ENCODE measurements at regions not wholly inside any gene's neighbourhood (a gene's known extent, or its start where the extent isn't known, plus 50 kb on each side); places are given as distances from the start of the nearest gene placed in this dataset.

DNA sequence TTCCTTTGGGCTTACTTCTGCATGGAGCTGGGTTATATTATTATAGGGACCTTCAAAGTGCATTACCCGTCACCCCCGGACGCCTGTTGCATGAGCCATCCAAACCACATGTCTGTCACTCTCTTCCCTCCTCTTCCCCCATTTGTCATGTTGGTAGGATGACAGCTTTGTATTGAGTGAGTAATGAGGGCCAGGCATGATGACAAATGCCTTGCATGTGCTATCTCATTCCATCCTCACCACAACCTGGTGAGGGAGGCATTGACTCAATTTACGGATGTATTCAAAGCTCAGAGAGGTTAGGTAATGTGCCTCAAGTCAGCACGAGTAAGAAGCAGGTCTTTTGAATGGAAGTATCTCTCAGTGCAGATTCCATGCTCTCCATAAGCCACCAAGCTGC lies 510.5 kb upstream of the TNP1 start:
- peak; percentile 83 to 91 for DNase-seq
- Histone ChIP-seq H3K36me3 (ENCODE audit: control insufficient read depth in 1 of 2, insufficient read depth in 2 of 2, low read length in 2 of 2) (no peaks in the 10 kb centered on the region), H2BK5ac (ENCODE audit: low read depth, low read length, poor library complexity) (no peak overlapping the region), H3K4me2 (ENCODE audit: low read length) (no peak overlapping the region), H3K4me3 (ENCODE audit: low read depth, low read length) (no peak overlapping the region), H2AK5ac (ENCODE audit: low read length) (no peak overlapping the region), H4K91ac (ENCODE audit: low read depth, low read length) (no peak overlapping the region), H3K14ac (ENCODE audit: low read length) (no peak overlapping the region), H3K27ac (ENCODE audit: low read depth, low read length) (no peak overlapping the region), H3K79me2 (ENCODE audit: control insufficient read depth, insufficient read depth, low read length, poor library complexity) (peaks cover 5% of the 10 kb centered on the region), H3K9ac (ENCODE audit: low read length) (no peak overlapping the region), H2BK12ac (ENCODE audit: low read length) (no peak overlapping the region), H3K27me3 (ENCODE audit: insufficient read depth, low read length) (no peaks in the 10 kb centered on the region), H3K4ac (ENCODE audit: low read depth, low read length) (no peak overlapping the region), H3K4me1 (ENCODE audit: control insufficient read depth in 1 of 2, insufficient read depth in 2 of 2, low read length in 2 of 2) (peaks cover 15 to 31% of the 10 kb centered on the region in 2 experiments), H3K9me3 (ENCODE audit: insufficient read depth, low read depth, low read length) (no peaks in the 10 kb centered on the region), H2BK120ac (ENCODE audit: insufficient read depth, low read length, poor library complexity) (no peak overlapping the region), H2AFZ (ENCODE audit: insufficient read depth, low read length, poor library complexity) (no peak overlapping the region), H4K12ac (ENCODE audit: low read depth, low read length) (no peak overlapping the region), H3K18ac (ENCODE audit: low read length) (no peak overlapping the region), H3K79me1 (ENCODE audit: low read length) (peaks cover 23% of the 10 kb centered on the region), H4K8ac (ENCODE audit: low read depth, low read length) (no peak overlapping the region), H3K23ac (ENCODE audit: low read length) (no peak overlapping the region)
- WGBS (ENCODE audit: extremely low coverage, insufficient coverage, insufficient read length): no CpG with 5 or more reads among the region's 5 CpGs

DNA sequence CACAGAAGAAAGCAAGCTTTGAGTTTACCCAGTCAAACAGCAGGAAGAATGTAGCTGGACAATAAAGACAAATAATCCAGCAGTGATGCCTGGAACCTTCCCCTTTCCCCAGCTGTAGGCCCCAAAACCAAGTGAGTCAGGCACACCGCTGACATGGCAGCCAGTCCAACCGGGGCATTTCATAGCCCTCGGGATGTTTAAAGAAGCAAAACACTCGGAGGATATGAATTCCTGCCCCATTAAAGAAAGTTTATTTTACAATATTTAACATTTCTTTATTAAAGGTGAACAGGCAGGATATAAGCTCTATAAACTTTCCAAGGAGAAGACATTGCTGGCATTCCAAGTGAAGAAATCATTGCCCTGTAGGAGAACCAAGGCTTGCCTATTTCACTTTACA lies 507.6 kb upstream of the TNP1 start:
- H3K14ac ChIP-seq (ENCODE audit: low read length): peak overlapping the region; percentile 63
- no peaks in the 10 kb centered on the region for H3K9me3 ChIP-seq (ENCODE audit: insufficient read depth, low read depth, low read length)
- H3K27me3 ChIP-seq (ENCODE audit: insufficient read depth, low read length): no peaks in the 10 kb centered on the region
- no peak overlapping the region for H3K4me3 ChIP-seq (ENCODE audit: low read depth, low read length)
- no peak for DNase-seq
- no peak overlapping the region for H2AFZ ChIP-seq (ENCODE audit: insufficient read depth, low read length, poor library complexity)
- peak overlapping the region; percentile 81 for H4K8ac ChIP-seq (ENCODE audit: low read depth, low read length)
- peaks cover 15 to 28% of the 10 kb centered on the region in 2 experiments for H3K4me1 ChIP-seq (ENCODE audit: control insufficient read depth in 1 of 2, insufficient read depth in 2 of 2, low read length in 2 of 2)
- no peak overlapping the region for H3K4ac ChIP-seq (ENCODE audit: low read depth, low read length)
- no peak overlapping the region for H2AK5ac ChIP-seq (ENCODE audit: low read length)
- peaks cover 24% of the 10 kb centered on the region for H3K79me1 ChIP-seq (ENCODE audit: low read length)
- no peak overlapping the region for H3K9ac ChIP-seq (ENCODE audit: low read length)
- H4K91ac ChIP-seq (ENCODE audit: low read depth, low read length): peak overlapping the region; percentile 99
- H3K79me2 ChIP-seq (ENCODE audit: control insufficient read depth, insufficient read depth, low read length, poor library complexity): peaks cover 5% of the 10 kb centered on the region
- H2BK5ac ChIP-seq (ENCODE audit: low read depth, low read length, poor library complexity): peak overlapping the region; percentile 92
- peak overlapping the region; percentile 89 for H3K18ac ChIP-seq (ENCODE audit: low read length)
- H3K27ac ChIP-seq (ENCODE audit: low read depth, low read length): peak overlapping the region; percentile 94
- no peak overlapping the region for H3K4me2 ChIP-seq (ENCODE audit: low read length)
- H2BK12ac ChIP-seq (ENCODE audit: low read length): no peak overlapping the region
- H3K23ac ChIP-seq (ENCODE audit: low read length): no peak overlapping the region
- peak overlapping the region; percentile 98 for H2BK120ac ChIP-seq (ENCODE audit: insufficient read depth, low read length, poor library complexity)
- H3K36me3 ChIP-seq (ENCODE audit: control insufficient read depth in 1 of 2, insufficient read depth in 2 of 2, low read length in 2 of 2): no peaks in the 10 kb centered on the region
- no peak overlapping the region for H4K12ac ChIP-seq (ENCODE audit: low read depth, low read length)
- WGBS (ENCODE audit: extremely low coverage, insufficient coverage, insufficient read length): no CpG with 5 or more reads among the region's 4 CpGs

DNA sequence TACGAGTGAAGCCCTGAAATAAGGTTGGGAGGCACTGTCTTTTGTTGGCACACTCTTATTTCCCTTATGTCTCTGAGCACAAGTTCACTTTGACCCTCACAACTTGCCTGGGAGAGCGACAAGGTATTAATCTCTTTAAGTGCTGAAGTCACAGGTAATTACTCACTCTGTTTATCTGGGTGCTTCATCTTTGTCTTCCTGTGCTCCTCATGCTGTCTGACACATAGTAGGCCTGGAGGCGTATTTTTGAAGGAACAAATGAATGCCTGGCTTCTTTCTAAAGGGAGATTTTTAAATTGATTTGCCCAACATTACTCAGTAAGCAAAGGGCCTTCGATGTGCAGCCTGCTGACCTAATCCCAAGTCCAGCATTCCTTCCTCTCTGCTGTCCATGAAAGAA lies 507.1 kb upstream of the TNP1 start:
- peaks cover 10 to 24% of the 10 kb centered on the region in 2 experiments for H3K4me1 ChIP-seq (ENCODE audit: control insufficient read depth in 1 of 2, insufficient read depth in 2 of 2, low read length in 2 of 2)
- H3K9me3 ChIP-seq (ENCODE audit: insufficient read depth, low read depth, low read length): no peaks in the 10 kb centered on the region
- no peak overlapping the region for H2AK5ac ChIP-seq (ENCODE audit: low read length)
- H3K18ac ChIP-seq (ENCODE audit: low read length): no peak overlapping the region
- no peak overlapping the region for H2BK12ac ChIP-seq (ENCODE audit: low read length)
- WGBS (ENCODE audit: extremely low coverage, insufficient coverage, insufficient read length): no CpG with 5 or more reads among the region's 4 CpGs
- no peak overlapping the region for H3K23ac ChIP-seq (ENCODE audit: low read length)
- H3K14ac ChIP-seq (ENCODE audit: low read length): no peak overlapping the region
- no peak overlapping the region for H3K4me2 ChIP-seq (ENCODE audit: low read length)
- H3K4ac ChIP-seq (ENCODE audit: low read depth, low read length): no peak overlapping the region
- no peak overlapping the region for H4K12ac ChIP-seq (ENCODE audit: low read depth, low read length)
- peaks cover 5% of the 10 kb centered on the region for H3K79me2 ChIP-seq (ENCODE audit: control insufficient read depth, insufficient read depth, low read length, poor library complexity)
- H2AFZ ChIP-seq (ENCODE audit: insufficient read depth, low read length, poor library complexity): no peak overlapping the region
- no peaks in the 10 kb centered on the region for H3K27me3 ChIP-seq (ENCODE audit: insufficient read depth, low read length)
- peaks cover 20% of the 10 kb centered on the region for H3K79me1 ChIP-seq (ENCODE audit: low read length)
- peak overlapping the region; percentile 94 for H3K27ac ChIP-seq (ENCODE audit: low read depth, low read length)
- H2BK5ac ChIP-seq (ENCODE audit: low read depth, low read length, poor library complexity): no peak overlapping the region
- H4K8ac ChIP-seq (ENCODE audit: low read depth, low read length): no peak overlapping the region
- no peak overlapping the region for H2BK120ac ChIP-seq (ENCODE audit: insufficient read depth, low read length, poor library complexity)
- no peak overlapping the region for H3K4me3 ChIP-seq (ENCODE audit: low read depth, low read length)
- DNase-seq: peak; percentile 84 to 91
- no peaks in the 10 kb centered on the region for H3K36me3 ChIP-seq (ENCODE audit: control insufficient read depth in 1 of 2, insufficient read depth in 2 of 2, low read length in 2 of 2)
- no peak overlapping the region for H4K91ac ChIP-seq (ENCODE audit: low read depth, low read length)
- no peak overlapping the region for H3K9ac ChIP-seq (ENCODE audit: low read length)

DNA sequence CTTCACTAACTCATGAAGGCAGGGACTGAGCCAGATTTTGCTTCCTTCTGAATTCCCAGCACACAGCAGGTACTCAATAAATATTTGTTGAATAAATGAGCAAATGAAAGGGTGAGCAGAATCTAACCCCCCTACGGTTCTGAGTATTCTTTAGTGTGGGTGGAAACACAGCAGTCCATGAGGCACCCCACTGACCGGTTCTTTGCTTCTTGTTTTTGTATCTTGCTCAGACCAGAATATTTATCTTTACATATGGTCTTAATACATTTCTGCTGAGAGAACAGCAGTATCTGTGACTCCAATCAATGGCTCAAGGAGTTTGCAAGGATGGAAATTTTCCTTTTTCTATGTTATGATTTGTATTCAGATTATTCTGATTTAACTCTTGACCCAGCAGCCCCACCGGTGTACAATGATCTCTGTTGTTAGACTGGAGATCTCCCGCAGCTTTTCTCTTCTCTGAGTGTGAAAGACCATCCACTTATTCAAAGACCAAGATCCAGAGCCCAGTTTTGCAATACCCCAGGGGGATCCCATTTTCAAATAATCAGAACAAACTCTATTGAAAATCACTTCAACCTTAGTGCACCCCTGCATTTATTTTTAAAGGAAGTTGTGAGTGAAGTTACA lies 506.5 kb upstream of the TNP1 start:
- H2AK5ac ChIP-seq (ENCODE audit: low read length): no peak overlapping the region
- peak overlapping the region; percentile 59 for H4K91ac ChIP-seq (ENCODE audit: low read depth, low read length)
- no peak overlapping the region for H3K23ac ChIP-seq (ENCODE audit: low read length)
- no peak for DNase-seq
- H4K12ac ChIP-seq (ENCODE audit: low read depth, low read length): no peak overlapping the region
- H3K18ac ChIP-seq (ENCODE audit: low read length): no peak overlapping the region
- H3K79me1 ChIP-seq (ENCODE audit: low read length): peaks cover 16% of the 10 kb centered on the region
- no peaks in the 10 kb centered on the region for H3K27me3 ChIP-seq (ENCODE audit: insufficient read depth, low read length)
- no peak overlapping the region for H3K4me2 ChIP-seq (ENCODE audit: low read length)
- peak overlapping the region; percentile 94 for H3K27ac ChIP-seq (ENCODE audit: low read depth, low read length)
- H2BK120ac ChIP-seq (ENCODE audit: insufficient read depth, low read length, poor library complexity): peak overlapping the region; percentile 63
- no peak overlapping the region for H3K4ac ChIP-seq (ENCODE audit: low read depth, low read length)
- H3K14ac ChIP-seq (ENCODE audit: low read length): no peak overlapping the region
- H3K36me3 ChIP-seq (ENCODE audit: control insufficient read depth in 1 of 2, insufficient read depth in 2 of 2, low read length in 2 of 2): no peaks in the 10 kb centered on the region
- no CpG with 5 or more reads among the region's 4 CpGs for WGBS (ENCODE audit: extremely low coverage, insufficient coverage, insufficient read length)
- no peak overlapping the region for H3K9ac ChIP-seq (ENCODE audit: low read length)
- H2BK5ac ChIP-seq (ENCODE audit: low read depth, low read length, poor library complexity): peak overlapping the region; percentile 65
- H3K4me3 ChIP-seq (ENCODE audit: low read depth, low read length): no peak overlapping the region
- peaks cover 5% of the 10 kb centered on the region for H3K79me2 ChIP-seq (ENCODE audit: control insufficient read depth, insufficient read depth, low read length, poor library complexity)
- H3K4me1 ChIP-seq (ENCODE audit: control insufficient read depth in 1 of 2, insufficient read depth in 2 of 2, low read length in 2 of 2): peaks cover 9 to 20% of the 10 kb centered on the region in 2 experiments
- peak overlapping the region; percentile 54 for H2BK12ac ChIP-seq (ENCODE audit: low read length)
- no peak overlapping the region for H4K8ac ChIP-seq (ENCODE audit: low read depth, low read length)
- H2AFZ ChIP-seq (ENCODE audit: insufficient read depth, low read length, poor library complexity): no peak overlapping the region
- H3K9me3 ChIP-seq (ENCODE audit: insufficient read depth, low read depth, low read length): no peaks in the 10 kb centered on the region
